ENCODE measurements at regions not wholly inside any gene's neighbourhood (a gene's known extent, or its start where the extent isn't known, plus 50 kb on each side); places are given as distances from the start of the nearest gene placed in this dataset.

DNA sequence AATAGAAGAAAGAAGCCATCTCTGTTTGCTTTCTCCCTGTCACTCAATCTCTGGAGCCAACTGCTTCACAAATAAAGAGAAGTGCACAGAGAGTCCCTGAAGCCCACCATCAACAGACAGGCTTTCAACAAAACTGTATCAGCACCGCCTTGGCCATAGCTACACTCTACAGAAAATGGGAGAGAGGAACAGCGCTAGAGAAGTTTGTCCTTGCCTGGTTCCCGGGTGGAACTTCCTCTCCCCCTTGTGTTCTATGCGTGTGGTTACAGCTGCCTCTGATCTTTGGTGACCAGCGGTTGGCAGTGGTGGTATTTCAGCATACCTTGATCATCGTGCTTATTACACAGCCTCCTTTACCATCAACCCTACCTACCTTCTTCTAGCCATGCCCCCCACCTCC lies 91.4 kb upstream of the CCL2 start:
- no peak for TF ChIP-seq POLR2AphosphoS5 (IDR thresholded peaks at IDR 0.05)
- TF ChIP-seq, protein P1, sequence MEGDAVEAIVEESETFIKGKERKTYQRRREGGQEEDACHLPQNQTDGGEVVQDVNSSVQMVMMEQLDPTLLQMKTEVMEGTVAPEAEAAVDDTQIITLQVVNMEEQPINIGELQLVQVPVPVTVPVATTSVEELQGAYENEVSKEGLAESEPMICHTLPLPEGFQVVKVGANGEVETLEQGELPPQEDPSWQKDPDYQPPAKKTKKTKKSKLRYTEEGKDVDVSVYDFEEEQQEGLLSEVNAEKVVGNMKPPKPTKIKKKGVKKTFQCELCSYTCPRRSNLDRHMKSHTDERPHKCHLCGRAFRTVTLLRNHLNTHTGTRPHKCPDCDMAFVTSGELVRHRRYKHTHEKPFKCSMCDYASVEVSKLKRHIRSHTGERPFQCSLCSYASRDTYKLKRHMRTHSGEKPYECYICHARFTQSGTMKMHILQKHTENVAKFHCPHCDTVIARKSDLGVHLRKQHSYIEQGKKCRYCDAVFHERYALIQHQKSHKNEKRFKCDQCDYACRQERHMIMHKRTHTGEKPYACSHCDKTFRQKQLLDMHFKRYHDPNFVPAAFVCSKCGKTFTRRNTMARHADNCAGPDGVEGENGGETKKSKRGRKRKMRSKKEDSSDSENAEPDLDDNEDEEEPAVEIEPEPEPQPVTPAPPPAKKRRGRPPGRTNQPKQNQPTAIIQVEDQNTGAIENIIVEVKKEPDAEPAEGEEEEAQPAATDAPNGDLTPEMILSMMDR (IDR thresholded peaks at IDR 0.05), result peak in 2 of 5 experiments; percentile 15 to 22
- no peak for TF ChIP-seq POLR2A (IDR thresholded peaks at IDR 0.05)
- TF ChIP-seq EP300 (IDR thresholded peaks at IDR 0.05; ENCODE audit: low read depth), result no peak
- in situ Hi-C loops (cut with MboI; ENCODE audit: low pct_ligation_motif_present in 1 of 4, low pct_unique_long_range_greater_than_20kb in 1 of 4, low sequenced_read_pairs in 3 of 4), result no loop called here
- H3K36me3 ChIP-seq, result no peaks in the 10 kb centered on the region
- H3K27ac ChIP-seq, result no peak overlapping the region
- intact Hi-C loops (cut with DNase I; ENCODE audit: low total_unique reads), result no loop called here
- H3K9me3 ChIP-seq, result no peaks in the 10 kb centered on the region
- no peak overlapping the region for H3K4me3 ChIP-seq
- peaks cover 44% of the 10 kb centered on the region for H3K27me3 ChIP-seq
- DNase-seq, result no peak
- no peaks in the 10 kb centered on the region for H3K4me1 ChIP-seq
- WGBS, 2 donors (ENCODE audit: low coverage in 1 of 2), result 8 to 10% methylated on average over 6 of the region's 6 CpGs

DNA sequence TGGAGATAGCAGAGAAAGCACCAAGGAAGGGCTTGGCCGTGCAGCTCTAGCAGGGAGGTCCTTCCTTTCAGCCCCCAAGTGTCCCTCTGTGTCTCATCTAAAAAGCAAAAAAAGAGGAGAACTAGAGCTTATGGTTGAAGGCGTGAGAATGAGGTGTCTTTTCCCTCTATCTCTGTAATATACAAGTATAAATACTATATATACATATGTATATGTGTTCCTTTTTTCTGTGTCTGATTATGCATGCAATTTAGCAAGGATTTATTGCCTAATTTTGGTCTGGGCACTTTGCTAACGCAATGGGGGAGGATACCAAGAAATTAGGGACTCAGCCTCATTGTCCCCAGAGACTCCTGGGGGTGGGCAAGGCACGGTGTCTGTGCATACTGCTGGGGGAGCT lies 90.2 kb upstream of the CCL2 start:
- H3K4me3 ChIP-seq, result no peak overlapping the region
- intact Hi-C loops (cut with DNase I; ENCODE audit: low total_unique reads), result no loop called here
- H3K9me3 ChIP-seq, result no peaks in the 10 kb centered on the region
- H3K4me1 ChIP-seq, result no peaks in the 10 kb centered on the region
- DNase-seq, result no peak
- H3K27ac ChIP-seq, result no peak overlapping the region
- peaks cover 35% of the 10 kb centered on the region for H3K27me3 ChIP-seq
- in situ Hi-C loops (cut with MboI; ENCODE audit: low pct_ligation_motif_present in 1 of 4, low pct_unique_long_range_greater_than_20kb in 1 of 4, low sequenced_read_pairs in 3 of 4), result no loop called here
- no peaks in the 10 kb centered on the region for H3K36me3 ChIP-seq
- TF ChIP-seq POLR2A (IDR thresholded peaks at IDR 0.05) (no peak), POLR2AphosphoS5 (IDR thresholded peaks at IDR 0.05) (no peak), EP300 (IDR thresholded peaks at IDR 0.05; ENCODE audit: low read depth) (no peak)
- TF ChIP-seq, protein P1 (IDR thresholded peaks at IDR 0.05), result no peak
- WGBS, 2 donors (ENCODE audit: low coverage in 1 of 2), result 63 to 70% methylated on average over 4 of the region's 4 CpGs

DNA sequence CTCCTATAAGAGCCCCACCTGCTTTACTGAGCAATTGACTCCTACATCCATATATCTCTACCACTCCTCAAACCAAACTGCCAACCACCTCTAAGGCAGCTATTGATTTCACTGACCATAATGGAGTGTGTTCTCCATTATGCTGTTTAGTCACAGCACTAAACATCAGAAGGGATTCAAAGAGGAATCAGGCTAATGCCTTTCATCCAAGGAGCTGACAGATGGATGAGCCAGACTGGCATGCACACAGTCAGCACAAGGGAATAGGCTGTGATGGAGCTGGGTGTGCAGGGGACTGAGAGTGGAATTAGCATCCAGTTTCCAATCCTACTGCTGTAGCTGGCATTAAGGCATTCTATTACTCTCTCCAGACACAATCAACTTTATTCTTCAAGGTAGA lies 88.7 kb upstream of the CCL2 start:
- in situ Hi-C loops (cut with MboI; ENCODE audit: low pct_ligation_motif_present in 1 of 4, low pct_unique_long_range_greater_than_20kb in 1 of 4, low sequenced_read_pairs in 3 of 4), result no loop called here
- Histone ChIP-seq H3K4me3 (no peak overlapping the region), H3K36me3 (no peaks in the 10 kb centered on the region), H3K9me3 (no peaks in the 10 kb centered on the region), H3K27me3 (peaks cover 31% of the 10 kb centered on the region), H3K4me1 (no peaks in the 10 kb centered on the region), H3K27ac (no peak overlapping the region)
- TF ChIP-seq POLR2A (IDR thresholded peaks at IDR 0.05) (no peak), POLR2AphosphoS5 (IDR thresholded peaks at IDR 0.05) (no peak), EP300 (IDR thresholded peaks at IDR 0.05; ENCODE audit: low read depth) (no peak)
- TF ChIP-seq, protein P1 (IDR thresholded peaks at IDR 0.05), result no peak
- no peak for DNase-seq
- intact Hi-C loops (cut with DNase I; ENCODE audit: low total_unique reads), result no loop called here

DNA sequence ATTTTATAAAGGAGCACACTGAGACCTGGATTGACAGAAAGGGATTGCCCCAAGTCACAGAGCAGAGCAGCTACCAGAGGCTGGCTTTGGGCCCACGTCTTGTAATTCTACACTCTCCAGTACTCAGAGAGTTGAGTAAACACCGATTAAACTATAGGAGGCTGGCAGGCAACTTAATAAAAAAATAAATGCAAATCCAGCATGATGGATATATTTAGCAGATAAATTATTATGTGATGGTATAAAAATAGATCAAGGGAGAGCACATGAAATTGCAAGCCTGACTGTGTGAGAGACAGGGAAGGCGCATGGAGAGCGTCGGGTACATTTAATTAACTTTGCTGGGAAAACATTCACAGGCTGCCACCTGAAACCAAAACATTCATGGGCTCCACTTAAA lies 87.7 kb upstream of the CCL2 start:
- no peak for TF ChIP-seq EP300 (IDR thresholded peaks at IDR 0.05; ENCODE audit: low read depth)
- 52 to 62% methylated on average over 5 of the region's 5 CpGs for WGBS, 2 donors (ENCODE audit: low coverage in 1 of 2)
- no peak for DNase-seq
- in situ Hi-C loops (cut with MboI; ENCODE audit: low pct_ligation_motif_present in 1 of 4, low pct_unique_long_range_greater_than_20kb in 1 of 4, low sequenced_read_pairs in 3 of 4) (no loop called here), intact Hi-C loops (cut with DNase I; ENCODE audit: low total_unique reads) (no loop called here)
- Histone ChIP-seq H3K36me3 (no peaks in the 10 kb centered on the region), H3K9me3 (no peaks in the 10 kb centered on the region), H3K4me3 (no peak overlapping the region), H3K27ac (no peak overlapping the region), H3K4me1 (no peaks in the 10 kb centered on the region), H3K27me3 (peaks cover 27% of the 10 kb centered on the region)

DNA sequence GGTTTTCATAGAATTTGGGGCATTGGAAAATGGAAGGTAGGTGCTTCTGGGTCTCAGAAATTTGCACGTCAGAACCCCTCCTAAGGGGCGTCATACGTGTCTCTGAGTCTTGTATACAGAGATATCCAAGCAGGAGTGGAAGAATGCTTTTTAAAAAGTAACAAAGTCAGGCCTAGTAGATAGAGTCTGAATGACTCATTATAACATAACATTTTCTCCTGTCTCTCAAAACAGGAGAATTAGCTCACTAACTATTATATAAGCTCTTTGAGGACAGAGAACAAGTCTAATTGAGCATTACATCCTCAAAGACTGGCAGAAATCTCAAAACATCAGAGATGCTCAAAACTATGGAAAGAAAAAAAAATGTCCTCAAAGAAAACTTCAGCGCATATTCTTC lies 86.1 kb upstream of the CCL2 start:
- no peaks in the 10 kb centered on the region for H3K36me3 ChIP-seq
- 80 to 83% methylated on average over 4 of the region's 4 CpGs for WGBS, 2 donors (ENCODE audit: low coverage in 1 of 2)
- intact Hi-C loops (cut with DNase I; ENCODE audit: low total_unique reads), result no loop called here
- no peak overlapping the region for H3K4me3 ChIP-seq
- H3K27ac ChIP-seq, result no peak overlapping the region
- H3K27me3 ChIP-seq, result peaks cover 13% of the 10 kb centered on the region
- no peak for DNase-seq
- no peaks in the 10 kb centered on the region for H3K4me1 ChIP-seq
- H3K9me3 ChIP-seq, result no peaks in the 10 kb centered on the region
- TF ChIP-seq POLR2A (IDR thresholded peaks at IDR 0.05), result no peak
- TF ChIP-seq, protein P1 (IDR thresholded peaks at IDR 0.05), result no peak
- TF ChIP-seq POLR2AphosphoS5 (IDR thresholded peaks at IDR 0.05), result no peak
- TF ChIP-seq EP300 (IDR thresholded peaks at IDR 0.05; ENCODE audit: low read depth), result no peak
- in situ Hi-C loops (cut with MboI; ENCODE audit: low pct_ligation_motif_present in 1 of 4, low pct_unique_long_range_greater_than_20kb in 1 of 4, low sequenced_read_pairs in 3 of 4), result no loop called here

All from transverse colon (tissue), 4 donors.